Activated CD4-positive, alpha-beta memory T cell treated with anti-CD3 and anti-CD28 coated beads for 36 hours (primary cell): ENCODE measurements at regions not wholly inside any gene's neighbourhood (a gene's known extent, or its start where the extent isn't known, plus 50 kb on each side); places are given as distances from the start of the nearest gene placed in this dataset.

Experiments used
- CTCF ChIA-PET: fragments of 350-600 bp; sonication (Branson Sonifier 250); formaldehyde crosslinking; loops from one replicate; lab custom pipeline; 2021; ENCODE audit warnings: antibody characterized with exemption, inconsistent platforms; lab: Charles Lee
- POLR2A ChIA-PET: fragments of 350-600 bp; sonication (Branson Sonifier 250); formaldehyde crosslinking; loops from one replicate; lab custom pipeline; 2021; ENCODE audit warnings: antibody characterized with exemption; lab: Charles Lee
- DNase-seq: peaks from one replicate; pipeline ENCODE4 v3.0.0-alpha.2; 2020
- H3K27ac Mint-ChIP-seq: one replicate; pipeline ENCODE4 v1.8.0; 2021; ENCODE audit warnings: mixed read lengths
- H3K27me3 Mint-ChIP-seq: one replicate; pipeline ENCODE4 v1.8.0; 2021; ENCODE audit warnings: mixed read lengths
- H3K36me3 Mint-ChIP-seq: one replicate; pipeline ENCODE4 v1.8.0; 2021; ENCODE audit warnings: mixed read lengths
- H3K4me1 Mint-ChIP-seq: one replicate; pipeline ENCODE4 v1.8.0; 2021; ENCODE audit warnings: low read depth, mixed read lengths
- H3K4me3 Mint-ChIP-seq: one replicate; pipeline ENCODE4 v1.8.0; 2021; ENCODE audit warnings: mild to moderate bottlenecking, mixed read lengths
- H3K9me3 Mint-ChIP-seq: one replicate; pipeline ENCODE4 v1.8.0; 2021; ENCODE audit warnings: mixed read lengths
- intact Hi-C: fragments of 100-400 bp; cut with micrococcal nuclease; formaldehyde crosslinking; loops from one replicate; pipeline ENCODE4 v1.15.1; 2023

DNA sequence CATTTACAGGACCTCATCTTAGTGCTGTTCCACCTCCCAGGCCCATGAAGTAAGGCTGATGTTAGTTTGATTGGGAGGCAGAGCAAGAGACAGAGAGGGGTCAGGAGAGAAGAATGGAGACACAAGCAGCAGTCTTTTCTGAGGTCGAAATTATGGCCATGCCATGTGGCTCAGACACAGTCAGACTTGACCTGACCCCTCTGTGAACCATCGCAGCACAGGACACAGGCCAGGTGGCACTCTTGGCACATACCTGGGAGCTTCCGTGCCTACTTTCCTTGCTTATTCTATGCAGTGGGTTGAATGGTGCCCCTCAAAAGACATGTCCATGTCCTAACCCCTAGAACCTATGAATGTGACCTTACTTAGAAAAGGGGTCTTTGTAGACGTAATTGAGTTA, 254.9 kb downstream of the MAFB start:
- POLR2A ChIA-PET = no interaction called here
- no peak overlapping the region for H3K27ac Mint-ChIP-seq

DNA sequence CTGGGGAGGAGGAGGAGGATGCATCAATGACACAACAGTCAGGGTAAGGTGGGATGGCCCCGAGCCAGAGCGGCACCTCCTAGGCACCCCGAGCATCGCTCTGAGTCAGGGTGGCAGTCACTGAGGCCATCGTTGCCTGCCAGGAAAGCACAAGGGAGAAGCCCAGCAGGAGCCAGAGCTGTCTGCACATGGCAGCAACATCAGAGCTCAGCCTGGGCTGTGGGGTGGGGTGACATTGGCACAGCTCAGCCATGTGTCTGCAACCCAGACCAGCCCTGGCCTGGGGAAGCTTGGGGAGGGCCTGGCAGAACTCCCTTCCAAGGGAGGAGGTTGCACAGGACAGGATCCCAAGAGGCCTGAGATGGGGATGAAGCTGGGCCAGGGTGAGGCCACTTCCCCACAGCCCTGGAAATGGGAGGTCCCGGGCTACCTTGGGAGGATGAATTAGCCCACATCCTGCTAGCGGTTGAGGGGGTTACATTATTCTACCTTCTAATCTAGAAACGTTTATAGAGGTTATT, 255.6 kb downstream of the MAFB start:
- H3K27me3 Mint-ChIP-seq = peaks cover 3% of the 10 kb centered on the region
- H3K36me3 Mint-ChIP-seq = no peaks in the 10 kb centered on the region
- no peak for DNase-seq
- intact Hi-C loops = no loop called here
- ChIA-PET CTCF (no interaction called here), POLR2A (no interaction called here)
- no peaks in the 10 kb centered on the region for H3K9me3 Mint-ChIP-seq
- H3K4me3 Mint-ChIP-seq = no peak overlapping the region
- H3K4me1 Mint-ChIP-seq = no peaks in the 10 kb centered on the region
- H3K27ac Mint-ChIP-seq = no peak overlapping the region

More for the DNA sequence above, 254.9 kb downstream of the MAFB start:
- Mint-ChIP-seq H3K4me3 (no peak overlapping the region), H3K27me3 (no peaks in the 10 kb centered on the region), H3K4me1 (no peaks in the 10 kb centered on the region), H3K9me3 (no peaks in the 10 kb centered on the region), H3K36me3 (no peaks in the 10 kb centered on the region)
- intact Hi-C loops = no loop called here
- no peak for DNase-seq
- CTCF ChIA-PET = no interaction called here

DNA sequence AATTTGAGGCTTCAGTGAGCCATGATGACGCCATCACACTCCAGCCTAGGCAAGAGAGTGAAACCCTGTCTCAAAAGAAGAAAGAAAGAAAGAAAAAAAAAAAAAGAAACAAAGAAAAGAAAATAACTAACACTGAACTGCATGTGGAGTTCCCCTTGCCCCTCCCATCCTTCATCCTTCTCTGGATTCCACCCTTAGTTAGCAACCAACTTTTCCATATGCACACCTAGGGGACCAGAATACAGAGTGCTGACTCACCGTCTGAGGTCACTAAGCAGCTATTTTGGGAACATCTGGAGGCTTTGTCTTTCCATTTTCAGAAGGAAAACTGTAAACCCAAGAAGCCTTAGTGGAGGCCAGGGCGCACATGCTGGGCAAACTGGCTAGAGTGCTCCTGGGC, 257.4 kb downstream of the MAFB start:
- POLR2A ChIA-PET = no interaction called here
- H3K4me3 Mint-ChIP-seq = no peak overlapping the region
- no peaks in the 10 kb centered on the region for H3K36me3 Mint-ChIP-seq
- H3K9me3 Mint-ChIP-seq = no peaks in the 10 kb centered on the region
- intact Hi-C loops = no loop called here
- CTCF ChIA-PET = no interaction called here
- no peak for DNase-seq
- H3K27me3 Mint-ChIP-seq = peaks cover 5% of the 10 kb centered on the region
- no peak overlapping the region for H3K27ac Mint-ChIP-seq
- H3K4me1 Mint-ChIP-seq = no peaks in the 10 kb centered on the region

DNA sequence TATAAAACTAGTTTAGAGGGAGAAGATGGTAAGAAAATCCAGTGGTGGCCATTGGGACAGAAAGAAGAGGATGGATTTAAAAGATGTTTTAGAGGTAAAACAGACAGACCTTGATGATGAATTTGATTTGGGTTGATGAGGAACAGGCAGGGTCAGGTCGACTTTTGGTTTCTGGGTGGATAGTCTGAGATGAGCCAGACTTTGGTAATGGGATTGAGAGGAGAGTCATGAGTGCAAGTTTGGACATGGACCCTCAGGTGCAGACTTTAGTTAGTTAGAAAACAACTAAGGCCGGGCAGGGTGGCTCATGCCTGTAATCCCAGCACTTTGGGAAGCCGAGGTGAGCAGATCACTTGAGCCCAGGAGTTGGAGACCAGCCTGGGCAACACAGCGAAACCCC, 257.9 kb downstream of the MAFB start:
- no peak for DNase-seq
- H3K27ac Mint-ChIP-seq = no peak overlapping the region
- ChIA-PET POLR2A (no interaction called here), CTCF (no interaction called here)
- no peaks in the 10 kb centered on the region for H3K4me1 Mint-ChIP-seq
- peaks cover 5% of the 10 kb centered on the region for H3K27me3 Mint-ChIP-seq
- intact Hi-C loops = no loop called here
- no peaks in the 10 kb centered on the region for H3K9me3 Mint-ChIP-seq
- H3K4me3 Mint-ChIP-seq = no peak overlapping the region
- no peaks in the 10 kb centered on the region for H3K36me3 Mint-ChIP-seq

DNA sequence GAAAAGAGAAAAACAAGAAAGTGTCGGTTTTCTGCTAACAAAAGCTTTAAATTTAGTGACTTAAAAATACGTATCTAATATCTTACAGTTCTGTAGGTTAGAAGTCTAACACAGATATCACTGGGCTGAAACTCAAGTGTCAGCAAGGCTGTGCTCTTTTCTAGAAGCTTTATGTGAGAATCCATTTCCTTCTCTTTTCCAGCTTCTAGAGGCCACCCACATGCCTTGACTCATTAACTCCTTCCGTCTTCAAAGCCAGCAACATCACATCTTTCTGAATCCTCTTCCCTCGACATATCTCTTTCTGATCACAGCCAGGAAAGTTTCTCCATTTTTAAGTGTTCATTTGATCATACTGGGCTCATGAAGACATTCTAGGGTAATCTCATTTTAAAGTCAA, 262.0 kb downstream of the MAFB start:
- intact Hi-C loops = no loop called here
- CTCF ChIA-PET = no interaction called here

DNA sequence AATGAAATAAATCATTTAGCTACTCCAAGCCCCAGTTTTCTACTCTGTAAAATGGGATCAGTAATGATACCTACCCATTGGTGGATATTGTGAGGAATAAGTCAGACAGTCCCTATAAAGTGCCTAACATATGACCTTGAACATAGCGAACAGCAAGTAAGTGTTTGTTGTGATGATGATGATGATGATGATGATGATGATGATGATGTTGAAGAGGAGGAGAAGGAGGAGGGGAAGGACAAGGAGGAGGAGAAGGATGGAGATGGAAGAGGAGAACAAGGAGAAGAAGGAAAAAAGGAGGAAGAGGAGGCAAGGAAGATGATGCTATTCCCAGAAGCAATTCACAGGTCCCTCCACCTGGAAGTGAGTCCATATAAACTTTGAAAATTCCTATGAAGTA, 264.3 kb downstream of the MAFB start:
- H3K27ac Mint-ChIP-seq = no peak overlapping the region
- H3K27me3 Mint-ChIP-seq = peaks cover 5% of the 10 kb centered on the region
- ChIA-PET POLR2A (no interaction called here), CTCF (no interaction called here)
- no peaks in the 10 kb centered on the region for H3K9me3 Mint-ChIP-seq
- intact Hi-C loops = no loop called here
- no peak overlapping the region for H3K4me3 Mint-ChIP-seq
- no peaks in the 10 kb centered on the region for H3K4me1 Mint-ChIP-seq
- no peak for DNase-seq
- no peaks in the 10 kb centered on the region for H3K36me3 Mint-ChIP-seq

More for the DNA sequence above, 262.0 kb downstream of the MAFB start:
- POLR2A ChIA-PET = no interaction called here
- no peaks in the 10 kb centered on the region for H3K36me3 Mint-ChIP-seq
- peaks cover 5% of the 10 kb centered on the region for H3K27me3 Mint-ChIP-seq
- H3K4me1 Mint-ChIP-seq = no peaks in the 10 kb centered on the region
- no peaks in the 10 kb centered on the region for H3K9me3 Mint-ChIP-seq
- no peak overlapping the region for H3K27ac Mint-ChIP-seq
- H3K4me3 Mint-ChIP-seq = no peak overlapping the region
- DNase-seq = no peak

DNA sequence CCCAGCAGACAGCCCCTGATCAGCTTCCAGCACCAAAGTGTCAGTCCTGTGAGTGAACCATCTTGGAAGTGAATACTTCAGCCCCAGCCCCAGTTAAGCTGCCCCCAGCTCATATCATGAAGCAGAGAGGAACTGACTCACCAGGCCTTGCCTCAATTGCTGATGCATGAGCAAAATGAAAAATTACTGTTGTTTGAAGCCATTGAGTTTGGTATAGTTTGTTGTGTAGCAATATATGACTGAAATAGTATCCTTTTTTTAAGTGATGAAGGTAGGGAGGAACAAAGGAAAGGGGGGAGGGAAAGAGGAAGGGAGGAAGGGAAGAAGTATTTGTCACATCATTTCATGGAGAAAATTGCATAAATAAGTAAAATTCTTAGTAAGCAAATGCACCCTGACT, 266.4 kb downstream of the MAFB start:
- no peak for DNase-seq
- Mint-ChIP-seq H3K27me3 (no peaks in the 10 kb centered on the region), H3K27ac (no peak overlapping the region), H3K4me1 (no peaks in the 10 kb centered on the region), H3K4me3 (no peak overlapping the region), H3K9me3 (no peaks in the 10 kb centered on the region), H3K36me3 (no peaks in the 10 kb centered on the region)
- CTCF ChIA-PET = no interaction called here
- intact Hi-C loops = no loop called here
- POLR2A ChIA-PET = no interaction called here

DNA sequence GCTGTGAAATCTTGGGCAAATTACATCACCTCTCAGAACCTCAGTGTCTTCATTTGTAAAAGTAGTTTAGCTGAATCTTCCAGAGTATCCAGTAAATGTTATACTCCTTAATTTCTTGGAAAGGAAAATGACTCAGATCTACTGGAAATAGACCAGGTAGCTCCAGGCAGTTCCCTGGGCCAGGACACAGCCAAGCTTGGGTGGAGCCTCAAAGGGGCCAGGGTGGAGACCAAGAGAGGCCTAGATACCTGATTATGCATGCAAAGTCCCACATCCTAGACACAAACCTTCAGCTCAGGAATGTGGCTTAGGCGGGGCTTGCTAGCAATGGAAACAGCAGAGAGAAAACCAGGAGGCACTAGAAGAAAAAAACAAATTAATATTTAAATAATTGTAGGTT, 272.8 kb downstream of the MAFB start:
- Mint-ChIP-seq H3K27me3 (no peaks in the 10 kb centered on the region), H3K27ac (no peak overlapping the region), H3K4me3 (no peak overlapping the region), H3K4me1 (no peaks in the 10 kb centered on the region), H3K36me3 (no peaks in the 10 kb centered on the region), H3K9me3 (no peaks in the 10 kb centered on the region)
- ChIA-PET POLR2A (no interaction called here), CTCF (no interaction called here)
- no peak for DNase-seq
- intact Hi-C loops = no loop called here

- no peaks in the 10 kb centered on the region for H3K9me3 Mint-ChIP-seq
- DNase-seq = no peak
- H3K4me1 Mint-ChIP-seq = no peaks in the 10 kb centered on the region
- H3K27me3 Mint-ChIP-seq = no peaks in the 10 kb centered on the region
- POLR2A ChIA-PET = no interaction called here
- intact Hi-C loops = no loop called here
- CTCF ChIA-PET = no interaction called here
- no peak overlapping the region for H3K4me3 Mint-ChIP-seq
- no peaks in the 10 kb centered on the region for H3K36me3 Mint-ChIP-seq
- H3K27ac Mint-ChIP-seq = no peak overlapping the region
Observed at GRCh38 chr20:40414843-40415615, 274.0 kb downstream of the MAFB start.

DNA sequence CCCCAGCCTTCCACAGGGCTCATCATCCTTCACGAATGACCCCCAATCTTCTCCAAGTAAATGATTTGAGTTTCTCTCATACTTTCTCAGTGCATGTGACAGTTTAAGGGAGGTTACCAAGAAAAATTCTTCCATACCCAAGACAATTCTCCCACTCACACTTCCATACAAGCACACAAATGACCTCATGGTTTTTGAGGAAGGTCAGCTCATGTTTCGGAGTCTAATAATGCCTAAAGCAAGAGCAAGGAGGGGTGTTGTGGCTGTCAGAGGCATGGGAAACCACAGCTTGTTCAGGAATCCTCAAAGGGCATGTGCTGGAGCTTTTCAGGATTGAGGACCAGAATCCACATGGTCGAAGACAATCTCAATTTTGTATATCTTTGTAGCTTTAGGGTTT, 279.0 kb downstream of the MAFB start:
- no peak for DNase-seq
- no peaks in the 10 kb centered on the region for H3K36me3 Mint-ChIP-seq
- peaks cover 1% of the 10 kb centered on the region for H3K27me3 Mint-ChIP-seq
- no peaks in the 10 kb centered on the region for H3K9me3 Mint-ChIP-seq
- POLR2A ChIA-PET = no interaction called here
- H3K4me3 Mint-ChIP-seq = no peak overlapping the region
- H3K4me1 Mint-ChIP-seq = no peaks in the 10 kb centered on the region
- intact Hi-C loops = no loop called here
- CTCF ChIA-PET = no interaction called here
- H3K27ac Mint-ChIP-seq = no peak overlapping the region

GRCh38 chr20:40397467-40397866, 291.6 kb downstream of the MAFB start:
- Mint-ChIP-seq H3K4me3 (no peak overlapping the region), H3K27me3 (no peaks in the 10 kb centered on the region), H3K9me3 (peaks cover 11% of the 10 kb centered on the region), H3K36me3 (no peaks in the 10 kb centered on the region), H3K4me1 (no peaks in the 10 kb centered on the region), H3K27ac (no peak overlapping the region)
- POLR2A ChIA-PET = no interaction called here
- no peak for DNase-seq
- intact Hi-C loops = no loop called here
- CTCF ChIA-PET = no interaction called here

DNA sequence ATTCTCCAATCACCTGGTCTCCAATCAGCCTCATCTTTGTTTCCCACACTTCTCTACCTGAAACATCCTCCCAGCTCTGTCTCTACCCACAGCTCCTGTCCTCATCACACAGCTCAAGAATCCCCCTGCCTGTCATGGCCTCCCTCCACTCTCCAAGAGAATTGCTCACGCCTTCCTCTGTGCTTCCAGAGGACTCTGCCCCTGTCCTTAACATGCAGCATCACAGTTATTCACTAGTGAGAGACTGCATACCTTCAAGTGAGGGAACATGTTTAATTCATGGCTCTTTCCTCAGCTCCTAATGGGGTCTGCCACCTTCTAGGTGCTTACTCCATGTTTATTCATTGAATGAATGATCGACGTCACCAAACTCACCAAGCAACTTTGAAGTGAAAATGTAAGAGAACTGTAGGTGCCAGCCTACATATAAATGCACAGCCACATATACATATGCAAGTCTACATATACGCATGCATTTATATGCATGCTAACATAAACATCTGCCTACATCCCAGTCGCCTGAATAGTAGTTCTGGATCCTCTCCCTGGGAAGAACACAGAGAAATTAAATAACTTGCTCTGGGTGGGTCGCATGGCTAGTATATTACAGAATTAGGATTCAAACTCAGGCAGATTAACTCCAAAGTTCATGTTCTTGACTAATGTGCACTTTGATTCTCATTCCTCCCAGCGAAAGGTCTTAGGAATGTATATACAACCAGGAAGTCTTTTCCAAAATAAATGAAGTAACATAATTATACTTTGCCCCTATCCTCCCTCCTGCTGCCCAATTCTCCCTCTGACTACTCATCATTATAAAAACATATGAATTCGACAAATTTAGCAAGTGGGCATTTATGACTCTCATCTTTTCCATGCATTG, 295.6 kb downstream of the MAFB start:
- POLR2A ChIA-PET = no interaction called here
- H3K9me3 Mint-ChIP-seq = no peaks in the 10 kb centered on the region
- H3K27ac Mint-ChIP-seq = no peak overlapping the region
- CTCF ChIA-PET = no interaction called here
- intact Hi-C loops = no loop called here
- no peak overlapping the region for H3K4me3 Mint-ChIP-seq
- H3K4me1 Mint-ChIP-seq = no peaks in the 10 kb centered on the region
- no peak for DNase-seq
- H3K27me3 Mint-ChIP-seq = no peaks in the 10 kb centered on the region
- H3K36me3 Mint-ChIP-seq = no peaks in the 10 kb centered on the region
